Calu3 (cell line): ENCODE measurements at regions not wholly inside any gene's neighbourhood (a gene's known extent, or its start where the extent isn't known, plus 50 kb on each side); places are given as distances from the start of the nearest gene placed in this dataset.
"Not testable (repeated sequence)": the region's sequence is repeated elsewhere in the genome, so short reads cannot be mapped to it uniquely, and the experiment has no call there.

Experiments
- BruUV-seq: library from RNA; stranded (reverse); fragments of 400-500 nt; replicated peaks from 2 replicates; lab custom pipeline; 2021; lab: Mats Ljungman, UMichigan
- CTCF ChIA-PET: fragments of 300-600 bp; sonication (Branson Sonifier 250); formaldehyde crosslinking; loops from one replicate; lab custom pipeline; 2022; ENCODE audit warnings: antibody characterized with exemption; lab: Charles Lee
- DNase-seq: peaks from one replicate; pipeline ENCODE4 v3.0.0; 2022
- H3K27ac Mint-ChIP-seq: one replicate; pipeline ENCODE4 v1.8.0; 2022; ENCODE audit warnings: mixed read lengths; ENCODE audit not compliant: unreplicated experiment
- H3K27me3 Mint-ChIP-seq: one replicate; pipeline ENCODE4 v1.8.0; 2022; ENCODE audit warnings: mixed read lengths; ENCODE audit not compliant: unreplicated experiment
- H3K36me3 Mint-ChIP-seq: one replicate; pipeline ENCODE4 v1.8.0; 2022; ENCODE audit warnings: mild to moderate bottlenecking, moderate library complexity, mixed read lengths; ENCODE audit not compliant: insufficient read depth, unreplicated experiment
- H3K4me1 Mint-ChIP-seq: one replicate; pipeline ENCODE4 v1.8.0; 2022; ENCODE audit warnings: mild to moderate bottlenecking, low read depth, mixed read lengths; ENCODE audit not compliant: unreplicated experiment
- H3K4me3 Mint-ChIP-seq: one replicate; pipeline ENCODE4 v1.8.0; 2022; ENCODE audit warnings: mild to moderate bottlenecking, low read depth, moderate library complexity, mixed read lengths; ENCODE audit not compliant: unreplicated experiment
- H3K9me3 Mint-ChIP-seq: one replicate; pipeline ENCODE4 v1.8.0; 2022; ENCODE audit warnings: low read depth, mixed read lengths; ENCODE audit not compliant: unreplicated experiment
- intact Hi-C: fragments of 100-400 bp; cut with micrococcal nuclease; formaldehyde crosslinking; loops from one replicate; pipeline ENCODE4 v1.10.0; 2022; ENCODE audit not compliant: unreplicated experiment
- TF ChIP-seq, protein P1 (sequence below): fragments of 200-600 bp; IDR thresholded peaks from one replicate; pipeline ENCODE4 v1.8.0; 2022; ENCODE audit warnings: antibody characterized with exemption; ENCODE audit not compliant: unreplicated experiment

GRCh38 chr2:129827311-129828090 is 152.0 kb upstream of the RAB6C start:
- TF ChIP-seq, protein P1, sequence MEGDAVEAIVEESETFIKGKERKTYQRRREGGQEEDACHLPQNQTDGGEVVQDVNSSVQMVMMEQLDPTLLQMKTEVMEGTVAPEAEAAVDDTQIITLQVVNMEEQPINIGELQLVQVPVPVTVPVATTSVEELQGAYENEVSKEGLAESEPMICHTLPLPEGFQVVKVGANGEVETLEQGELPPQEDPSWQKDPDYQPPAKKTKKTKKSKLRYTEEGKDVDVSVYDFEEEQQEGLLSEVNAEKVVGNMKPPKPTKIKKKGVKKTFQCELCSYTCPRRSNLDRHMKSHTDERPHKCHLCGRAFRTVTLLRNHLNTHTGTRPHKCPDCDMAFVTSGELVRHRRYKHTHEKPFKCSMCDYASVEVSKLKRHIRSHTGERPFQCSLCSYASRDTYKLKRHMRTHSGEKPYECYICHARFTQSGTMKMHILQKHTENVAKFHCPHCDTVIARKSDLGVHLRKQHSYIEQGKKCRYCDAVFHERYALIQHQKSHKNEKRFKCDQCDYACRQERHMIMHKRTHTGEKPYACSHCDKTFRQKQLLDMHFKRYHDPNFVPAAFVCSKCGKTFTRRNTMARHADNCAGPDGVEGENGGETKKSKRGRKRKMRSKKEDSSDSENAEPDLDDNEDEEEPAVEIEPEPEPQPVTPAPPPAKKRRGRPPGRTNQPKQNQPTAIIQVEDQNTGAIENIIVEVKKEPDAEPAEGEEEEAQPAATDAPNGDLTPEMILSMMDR, result no peak
- CTCF ChIA-PET, result no interaction called here
- intact Hi-C loops, result no loop called here
- H3K4me1 Mint-ChIP-seq, result no peaks in the 10 kb centered on the region
- H3K4me3 Mint-ChIP-seq, result no peak overlapping the region
- H3K9me3 Mint-ChIP-seq, result peaks cover 16% of the 10 kb centered on the region
- BruUV-seq, result no TSS peak
- no peak overlapping the region for H3K27ac Mint-ChIP-seq
- H3K27me3 Mint-ChIP-seq, result no peaks in the 10 kb centered on the region
- DNase-seq, result no peak
- H3K36me3 Mint-ChIP-seq, result no peaks in the 10 kb centered on the region

- H3K36me3 Mint-ChIP-seq, result no peaks in the 10 kb centered on the region
- no peak overlapping the region for H3K27ac Mint-ChIP-seq
- TF ChIP-seq, protein P1, result no peak
- H3K27me3 Mint-ChIP-seq, result no peaks in the 10 kb centered on the region
- no peaks in the 10 kb centered on the region for H3K4me1 Mint-ChIP-seq
- intact Hi-C loops, result no loop called here
- H3K4me3 Mint-ChIP-seq, result no peak overlapping the region
- H3K9me3 Mint-ChIP-seq, result peaks cover 16% of the 10 kb centered on the region
- DNase-seq, result no peak
- CTCF ChIA-PET, result no interaction called here
- no TSS peak for BruUV-seq
These were observed 150.7 kb upstream of the RAB6C start for GRCh38 chr2:129828792-129829191.

- intact Hi-C loops, result no loop called here
- peaks cover 16% of the 10 kb centered on the region for H3K9me3 Mint-ChIP-seq
- DNase-seq, result no peak
- H3K4me3 Mint-ChIP-seq, result no peak overlapping the region
- no peaks in the 10 kb centered on the region for H3K4me1 Mint-ChIP-seq
- no peaks in the 10 kb centered on the region for H3K27me3 Mint-ChIP-seq
- H3K36me3 Mint-ChIP-seq, result no peaks in the 10 kb centered on the region
- CTCF ChIA-PET, result no interaction called here
- no peak overlapping the region for H3K27ac Mint-ChIP-seq
- BruUV-seq, result no TSS peak
- TF ChIP-seq, protein P1, result no peak
These were observed 149.9 kb upstream of the RAB6C start for GRCh38 chr2:129829588-129829987.

DNA sequence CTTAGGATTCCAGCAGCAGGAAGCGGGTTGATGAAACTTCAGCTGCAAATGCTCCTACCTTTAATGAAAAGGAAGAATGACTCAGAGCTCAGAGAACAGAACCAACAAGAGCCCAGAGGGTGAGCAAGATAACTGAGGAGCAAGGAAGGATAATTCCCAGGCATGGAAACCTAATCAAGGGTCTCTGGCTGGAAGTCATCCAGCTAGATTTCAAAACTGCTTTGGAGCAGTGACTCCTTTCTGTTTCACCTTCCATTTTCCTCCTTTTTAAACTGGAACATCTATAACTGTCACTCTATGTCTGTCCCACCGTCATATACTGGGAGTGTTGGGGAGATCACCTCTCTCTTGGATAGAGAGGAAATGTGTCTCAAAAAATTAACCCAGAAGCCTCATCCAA is 148.4 kb upstream of the RAB6C start:
- H3K4me3 Mint-ChIP-seq, result no peak overlapping the region
- BruUV-seq, result no TSS peak
- intact Hi-C loops, result no loop called here
- H3K27ac Mint-ChIP-seq, result no peak overlapping the region
- peaks cover 16% of the 10 kb centered on the region for H3K9me3 Mint-ChIP-seq
- TF ChIP-seq, protein P1, result no peak
- no peaks in the 10 kb centered on the region for H3K27me3 Mint-ChIP-seq
- DNase-seq, result no peak
- CTCF ChIA-PET, result no interaction called here
- H3K36me3 Mint-ChIP-seq, result no peaks in the 10 kb centered on the region
- H3K4me1 Mint-ChIP-seq, result no peaks in the 10 kb centered on the region

DNA sequence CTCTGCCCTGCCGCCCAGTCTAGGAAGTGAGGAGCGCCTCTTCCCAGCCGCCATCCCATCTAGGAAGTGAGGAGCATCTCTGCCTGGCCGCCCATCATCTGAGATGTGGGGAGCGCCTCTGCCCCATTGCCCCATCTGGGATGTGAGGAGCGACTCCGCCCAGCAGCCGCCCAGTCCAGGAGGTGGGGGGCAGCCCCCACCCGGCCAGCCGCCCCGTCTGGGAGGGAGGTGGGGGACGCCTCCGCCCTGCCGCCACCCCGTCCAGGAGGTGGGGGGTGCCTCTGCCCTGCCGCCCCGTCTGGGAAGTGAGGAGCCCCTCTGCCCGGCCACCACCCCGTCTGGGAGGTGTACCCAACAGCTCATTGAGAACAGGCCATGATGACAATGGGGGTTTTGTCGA is 146.0 kb upstream of the RAB6C start:
- H3K4me3 Mint-ChIP-seq, DNase-seq, H3K4me1 Mint-ChIP-seq, H3K36me3 Mint-ChIP-seq, H3K27ac Mint-ChIP-seq, BruUV-seq, intact Hi-C loops, H3K27me3 Mint-ChIP-seq, CTCF ChIA-PET: not testable (repeated sequence)
- peaks cover 17% of the 10 kb centered on the region for H3K9me3 Mint-ChIP-seq
